Activated CD4-positive, alpha-beta T cell treated with anti-CD3 and anti-CD28 coated beads, Interleukin-2, Interleukin-6, amounts not matched to agents 100 ng/mL and 50 ng/mL, durations not matched to agents 16 hours and 8 hours (primary cell): ENCODE measurements at regions not wholly inside any gene's neighbourhood (a gene's known extent, or its start where the extent isn't known, plus 50 kb on each side); places are given as distances from the start of the nearest gene placed in this dataset.
"Not testable (repeated sequence)": the region's sequence is repeated elsewhere in the genome, so short reads cannot be mapped to it uniquely, and the experiment has no call there.

Experiments
- DNase-seq: peaks from one replicate; pipeline ENCODE4 v3.0.0-alpha.2; 2020

DNA sequence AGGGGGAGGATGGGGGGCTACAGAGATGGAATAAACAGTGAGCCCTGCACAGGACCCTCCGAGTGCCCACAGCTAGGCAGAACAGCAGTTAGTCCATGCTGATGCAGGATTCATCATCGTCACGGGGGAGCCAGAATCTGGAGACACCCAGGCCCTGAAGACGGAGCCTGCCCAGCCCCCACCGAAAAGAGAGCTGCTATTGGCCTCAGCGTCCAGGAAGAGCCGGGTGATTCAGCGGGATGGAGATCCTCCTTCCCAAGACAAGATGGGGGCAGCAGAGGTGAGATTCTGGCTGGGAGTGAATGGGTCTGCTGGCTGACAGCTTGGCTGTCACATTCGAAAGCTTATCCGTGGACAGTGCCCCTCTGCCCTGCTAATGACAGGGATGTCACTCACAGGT is 133.6 kb upstream of the CRHR1 start:
- no peak for DNase-seq

DNA sequence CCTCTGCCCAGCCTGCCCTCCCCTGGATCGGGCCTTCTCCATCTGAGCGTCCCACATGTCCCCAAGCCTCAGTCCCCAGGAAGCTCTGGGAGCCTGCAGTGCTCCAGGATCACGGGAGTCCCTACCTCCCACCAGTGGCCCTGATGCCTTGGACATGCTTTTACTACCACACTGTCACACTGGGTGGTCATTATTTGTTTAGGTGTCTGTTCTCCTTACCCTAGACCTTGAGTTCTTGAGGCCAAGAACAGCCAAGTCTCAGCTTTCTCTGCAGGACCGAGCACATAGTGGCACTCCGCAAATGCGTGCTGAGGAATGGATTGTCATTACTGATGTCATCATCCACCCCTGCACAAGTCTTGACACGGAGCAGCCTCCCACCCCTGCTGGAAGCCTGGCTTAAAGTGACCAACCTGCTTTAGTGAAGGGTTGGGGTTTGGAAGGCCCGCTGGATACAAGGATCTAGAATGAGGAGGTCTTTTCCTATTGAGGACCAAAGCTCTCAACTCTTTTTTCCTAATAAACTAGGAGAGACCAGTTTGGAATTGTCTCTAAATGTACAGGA is 132.9 kb upstream of the CRHR1 start:
- no peak for DNase-seq

DNA sequence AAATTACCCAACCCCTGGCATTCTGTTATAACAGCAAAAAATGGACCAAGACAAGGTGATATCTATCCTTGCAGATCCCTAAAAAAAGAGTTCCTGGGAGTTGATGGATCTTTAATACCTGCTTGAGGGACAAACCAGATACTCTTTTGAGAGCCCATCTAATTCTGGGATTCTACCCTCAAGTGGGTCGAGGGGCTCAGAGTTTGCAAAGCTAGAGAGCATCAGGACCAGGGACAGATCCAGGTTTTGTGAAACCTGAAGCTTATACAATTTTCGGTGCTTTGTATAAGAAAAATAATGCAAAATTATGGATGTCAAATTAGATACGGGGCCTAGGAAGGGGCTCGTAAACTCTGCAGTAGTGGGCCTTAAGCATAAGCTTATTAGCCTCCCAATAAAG is 130.5 kb upstream of the CRHR1 start:
- no peak for DNase-seq

DNA sequence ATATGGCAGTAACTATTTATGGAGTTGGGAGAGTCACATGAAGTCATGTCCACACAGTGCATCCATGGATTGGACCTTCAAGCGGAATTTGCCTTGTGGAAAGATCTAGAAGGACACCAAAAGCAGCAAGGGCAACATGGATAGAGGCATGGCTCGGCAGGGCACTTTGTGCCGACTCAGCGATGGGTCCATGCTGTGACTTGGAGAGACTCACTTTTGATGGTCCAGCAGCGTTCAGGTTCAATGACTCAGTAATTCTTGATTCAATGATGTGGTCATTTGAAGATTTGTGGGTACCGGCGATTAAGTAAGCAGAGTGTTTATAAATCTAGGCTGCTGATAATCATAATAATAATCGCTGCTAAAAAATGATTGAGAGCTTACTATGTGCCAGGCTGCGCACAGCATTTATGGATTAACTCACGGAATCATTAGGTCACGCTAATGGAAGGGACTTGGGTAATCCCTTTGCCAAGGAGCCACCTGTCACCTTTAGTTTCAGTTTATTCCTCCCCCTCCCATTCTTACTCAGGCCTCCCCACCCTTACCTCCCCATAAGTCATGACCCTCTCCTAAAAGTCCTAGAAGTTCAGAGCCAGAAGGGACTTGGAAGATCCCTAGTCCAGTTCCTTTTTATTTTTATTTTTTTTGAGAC is 127.5 kb upstream of the CRHR1 start:
- no peak for DNase-seq

GRCh38 chr17:45660474-45660873 is 123.6 kb upstream of the CRHR1 start:
- no peak for DNase-seq

DNA sequence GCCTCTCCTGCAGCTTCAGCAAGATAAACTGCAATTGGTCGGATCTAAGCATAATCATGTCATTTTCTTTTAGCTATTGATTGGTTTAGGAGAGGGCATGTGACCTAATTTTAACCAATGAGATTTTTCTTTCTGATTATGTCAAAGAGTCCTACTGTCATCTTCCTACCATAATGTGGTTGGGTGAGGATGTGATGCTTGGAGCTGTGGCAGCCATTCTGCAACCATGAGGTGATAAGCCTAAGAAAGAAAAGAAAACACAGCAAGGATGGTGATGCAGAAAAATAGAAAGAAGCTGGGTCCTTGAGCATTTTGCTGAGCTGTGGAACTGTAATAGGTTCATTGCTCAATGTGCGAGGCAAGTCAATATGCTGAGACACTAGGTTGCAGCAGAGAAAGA is 121.7 kb upstream of the CRHR1 start:
- no peak for DNase-seq

- DNase-seq: no peak
Observed at GRCh38 chr17:45663772-45664171, 120.3 kb upstream of the CRHR1 start.

DNA sequence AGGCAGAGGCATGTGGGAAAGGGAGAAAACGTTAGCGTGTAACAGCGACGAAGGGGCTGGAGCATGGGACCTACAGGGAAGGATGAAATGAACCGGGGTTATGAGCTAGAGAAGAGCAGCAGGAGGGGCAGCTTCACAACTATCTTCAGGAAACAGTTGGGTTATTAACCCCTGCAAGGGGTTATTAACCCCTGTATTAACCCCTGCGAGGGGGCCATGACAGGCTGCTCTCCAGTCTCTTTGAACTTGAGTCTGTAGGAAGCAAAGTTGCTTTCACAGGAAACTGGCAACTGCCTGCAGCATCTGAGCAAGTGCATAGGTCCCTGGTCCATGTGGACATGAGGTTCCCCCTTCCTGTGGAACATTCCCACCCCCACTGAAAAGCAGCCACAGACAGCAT is 119.2 kb upstream of the CRHR1 start:
- no peak for DNase-seq

DNA sequence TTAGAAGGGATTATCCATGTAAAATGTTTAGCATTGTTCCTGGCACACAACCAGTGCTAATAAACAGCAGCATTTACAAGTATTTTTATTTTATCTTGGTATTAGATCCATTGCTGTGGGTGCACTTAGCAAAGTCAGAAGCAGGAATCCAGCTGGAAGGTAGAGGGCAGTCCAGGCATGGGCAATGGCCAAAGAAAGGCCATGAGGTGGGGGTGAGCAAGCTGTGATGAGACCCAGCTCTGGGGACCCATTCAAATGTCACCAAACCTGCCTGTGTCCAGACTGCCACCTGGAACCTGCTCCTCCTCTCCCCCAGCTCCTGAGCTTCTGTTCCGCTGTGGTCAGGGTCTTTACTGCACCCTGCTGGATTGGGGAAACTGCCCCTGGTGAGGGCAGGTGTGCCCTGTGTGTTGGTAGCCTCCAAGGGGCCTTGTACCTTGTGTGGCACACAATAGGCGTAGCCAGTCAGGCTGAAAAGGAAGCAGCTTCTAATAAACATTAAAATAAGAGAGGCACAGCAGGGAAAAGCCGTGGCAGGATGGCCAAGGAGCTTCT is 118.0 kb upstream of the CRHR1 start:
- no peak for DNase-seq

DNA sequence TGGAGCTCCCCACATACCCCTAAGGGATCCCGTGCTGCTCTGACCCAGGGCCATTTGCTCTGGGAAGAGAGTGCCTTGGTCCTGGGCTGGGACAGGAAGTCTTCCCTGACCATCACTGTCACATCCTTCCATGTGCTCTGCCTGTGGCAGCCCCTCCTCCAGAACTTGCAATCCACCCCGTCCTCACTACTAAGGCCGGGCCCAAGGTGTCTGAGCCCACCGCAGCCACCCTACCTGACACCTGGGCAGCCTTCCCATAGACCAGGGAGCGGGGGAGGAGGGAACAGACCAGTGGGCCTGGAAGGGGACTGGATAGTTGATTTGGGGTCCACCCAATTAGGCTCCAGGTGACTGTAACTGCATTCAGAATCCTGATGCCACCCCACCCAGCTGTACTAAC is 117.5 kb upstream of the CRHR1 start:
- no peak for DNase-seq

DNA sequence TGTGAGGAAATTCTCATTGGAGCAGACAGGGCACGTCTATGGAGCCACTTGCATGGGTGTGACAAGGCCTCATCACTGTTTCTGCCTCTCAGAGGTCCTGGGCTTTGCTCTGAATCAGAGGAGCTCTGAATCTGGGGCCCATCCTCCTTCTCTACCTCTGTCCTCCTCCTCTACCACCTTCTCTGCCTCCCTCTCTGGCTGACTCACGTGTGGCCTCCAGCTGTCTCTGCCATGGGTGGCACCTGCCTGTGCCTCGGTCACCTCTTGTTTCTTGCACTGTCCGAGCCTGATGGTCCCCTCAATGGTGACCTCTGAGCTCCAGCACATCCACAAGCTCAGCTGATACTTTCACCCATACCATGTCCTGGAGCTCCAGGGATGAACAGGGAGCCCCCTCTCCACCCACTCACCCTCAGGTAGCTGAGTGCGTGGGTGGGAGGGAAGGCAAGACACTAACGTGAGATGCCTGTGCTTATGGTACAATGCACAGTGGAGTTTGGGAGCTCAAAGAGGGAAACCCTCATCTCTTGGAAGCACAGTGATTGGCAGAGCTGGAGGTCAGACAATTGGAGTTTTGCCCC is 116.4 kb upstream of the CRHR1 start:
- DNase-seq: no peak

DNA sequence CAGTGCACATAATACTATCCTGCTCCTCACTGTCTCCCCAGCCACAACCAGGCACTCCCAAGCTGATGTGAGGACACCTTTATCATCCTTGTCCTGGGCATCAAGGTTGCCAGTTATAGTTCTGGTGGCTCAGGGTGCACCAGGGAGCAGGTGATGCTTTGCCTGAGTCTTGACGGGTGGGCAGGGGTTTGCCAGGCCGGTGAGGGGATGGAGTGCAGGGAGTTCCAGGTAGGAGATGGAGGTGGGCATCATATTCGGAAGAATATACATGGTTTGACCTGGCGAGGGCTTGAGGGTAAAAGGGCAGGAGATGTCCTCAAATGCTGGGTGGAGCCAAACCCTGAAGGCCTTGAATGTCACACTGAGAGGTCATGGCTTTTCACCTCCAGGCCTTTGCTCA is 115.8 kb upstream of the CRHR1 start:
- DNase-seq: no peak

DNA sequence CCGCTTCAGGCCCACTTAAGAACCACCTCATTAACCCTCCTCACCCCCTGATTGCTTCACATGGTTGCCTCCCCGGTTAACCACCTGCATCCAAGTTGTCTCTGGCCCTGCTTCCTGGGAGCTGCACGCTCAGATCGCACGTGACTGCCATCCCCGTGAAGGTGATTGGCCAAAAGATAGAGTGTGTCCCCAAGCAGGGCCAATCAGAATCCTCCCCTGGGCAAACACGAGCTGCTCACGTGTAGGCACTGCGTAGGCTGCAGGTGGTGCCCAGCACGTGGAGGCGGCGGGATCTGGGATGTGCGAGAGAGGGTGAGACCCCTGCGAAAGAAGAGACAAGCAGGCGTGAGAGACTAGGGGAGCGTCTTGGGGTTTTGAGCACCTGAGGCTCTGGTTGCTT is 111.8 kb upstream of the CRHR1 start:
- DNase-seq: no peak

DNA sequence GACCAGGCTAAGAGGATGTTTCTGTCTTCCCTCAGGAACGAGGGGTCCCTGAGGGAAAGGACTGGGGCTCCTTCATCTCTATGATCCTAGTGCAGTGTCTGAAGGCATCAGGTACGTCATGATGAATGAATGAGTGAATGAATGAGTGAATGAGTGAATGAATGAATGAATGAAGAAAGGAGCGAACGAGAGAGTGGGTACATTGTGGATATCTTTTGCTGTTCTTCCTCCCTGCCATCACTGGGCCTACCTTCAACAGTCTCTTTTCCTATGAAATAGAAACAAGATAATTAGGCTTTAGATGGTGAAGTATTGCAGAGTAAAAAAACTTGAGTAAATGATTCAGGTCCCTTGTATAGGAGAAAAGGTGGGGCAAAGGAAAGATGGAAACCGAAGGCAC is 111.3 kb upstream of the CRHR1 start:
- DNase-seq: no peak

DNA sequence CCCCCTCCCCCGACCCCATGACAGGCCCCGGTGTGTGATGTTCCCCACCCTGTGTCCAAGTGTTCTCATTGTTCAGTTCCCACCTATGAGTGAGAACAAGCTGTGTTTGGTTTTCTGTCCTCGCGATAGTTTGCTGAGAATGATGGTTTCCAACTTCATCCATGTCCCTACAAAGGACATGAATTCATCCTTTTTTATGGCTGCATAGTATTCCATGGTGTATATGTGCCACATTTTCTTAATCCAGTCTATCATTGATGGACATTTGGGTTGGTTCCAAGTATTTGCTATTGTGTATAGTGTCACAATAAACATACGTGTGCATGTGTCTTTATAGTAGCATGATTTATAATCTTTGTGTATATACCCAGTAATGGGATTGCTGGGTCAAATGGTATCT is 110.4 kb upstream of the CRHR1 start:
- DNase-seq: not testable (repeated sequence)

- no peak for DNase-seq
Observed at GRCh38 chr17:45675012-45675411, 109.1 kb upstream of the CRHR1 start.

DNA sequence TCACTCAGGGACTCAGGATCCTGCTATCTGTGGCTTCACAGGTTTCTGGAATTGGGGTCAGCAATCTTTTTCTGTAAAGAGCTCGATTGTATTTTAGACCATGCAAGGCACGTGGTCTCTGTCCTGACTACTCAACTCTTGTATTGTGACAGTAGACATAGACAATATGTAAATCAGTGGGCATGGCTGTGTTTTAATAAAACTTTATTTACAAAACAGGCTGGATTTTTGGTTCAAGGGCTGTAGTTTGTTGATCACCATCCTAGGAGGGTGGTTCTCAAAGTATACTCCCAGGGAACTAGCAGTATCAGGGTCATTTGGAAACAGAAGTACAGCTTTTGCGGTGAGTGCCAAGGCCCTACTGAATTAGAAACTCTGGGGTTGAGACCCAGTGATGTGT is 108.2 kb upstream of the CRHR1 start:
- DNase-seq: no peak

- no peak for DNase-seq
Observed at GRCh38 chr17:45676695-45677094, 107.4 kb upstream of the CRHR1 start.

GRCh38 chr17:45677770-45678169 is 106.3 kb upstream of the CRHR1 start:
- no peak for DNase-seq

DNA sequence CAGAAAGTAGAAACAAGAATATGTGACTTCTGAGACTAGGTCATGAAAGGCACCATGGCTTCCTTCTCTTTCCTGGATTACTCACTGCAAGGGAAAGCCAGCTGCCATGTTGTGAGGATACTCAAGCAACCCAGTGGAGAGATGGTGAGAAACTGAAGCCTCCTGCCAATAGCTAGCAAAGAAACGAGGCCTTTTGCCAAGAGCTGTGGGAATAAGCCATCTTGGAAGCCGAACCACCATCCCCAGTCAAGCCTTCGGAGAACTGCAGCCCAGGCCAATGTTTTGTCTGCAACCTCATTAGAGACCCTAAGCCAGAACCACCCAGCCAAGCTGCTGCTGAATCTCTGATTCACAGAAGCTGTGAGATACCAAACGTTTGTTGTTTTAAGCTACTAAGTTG is 104.7 kb upstream of the CRHR1 start:
- no peak for DNase-seq

- no peak for DNase-seq
Observed at GRCh38 chr17:45680360-45680759, 103.8 kb upstream of the CRHR1 start.

GRCh38 chr17:45681706-45682105 is 102.4 kb upstream of the CRHR1 start:
- DNase-seq: no peak

DNA sequence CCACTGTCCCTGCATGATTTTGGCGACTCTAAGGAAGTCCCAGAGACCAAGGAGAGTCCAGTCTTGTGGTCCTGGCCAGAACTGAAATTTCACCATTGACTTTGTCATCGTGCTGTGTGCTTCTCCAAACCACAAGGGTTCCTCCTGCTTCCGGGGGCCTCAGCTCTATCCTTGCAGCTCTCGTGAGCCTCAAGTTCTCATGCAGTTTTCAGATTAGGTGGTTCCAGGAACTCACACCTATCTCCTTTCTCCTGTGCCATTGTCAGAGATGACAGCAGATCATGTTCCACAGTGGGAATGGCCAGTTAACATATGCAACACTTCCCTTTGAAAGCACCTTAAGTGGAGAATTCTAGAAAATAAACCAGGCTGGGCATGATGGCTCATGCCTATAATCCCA is 97.9 kb upstream of the CRHR1 start:
- no peak for DNase-seq

DNA sequence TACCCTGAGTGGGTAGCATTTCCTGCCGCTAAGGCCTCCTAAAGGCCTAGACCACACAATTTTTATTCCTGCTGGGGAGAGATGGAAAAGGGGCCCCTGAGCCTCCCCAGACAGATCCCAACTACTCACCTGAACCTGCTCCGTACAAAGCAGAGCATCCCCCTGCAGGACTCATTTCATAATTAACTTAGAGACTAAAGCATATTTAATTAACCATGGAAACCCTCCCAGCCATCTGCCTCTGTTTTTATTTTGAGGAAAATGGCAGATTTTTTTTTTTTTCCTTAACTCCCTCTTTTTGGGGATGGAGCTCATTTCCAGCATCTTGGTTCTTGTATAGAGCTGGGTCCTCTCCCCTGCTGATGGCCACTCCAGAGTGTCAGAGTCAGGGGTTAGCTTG is 96.5 kb upstream of the CRHR1 start:
- DNase-seq: no peak

GRCh38 chr17:45688353-45688752 is 95.8 kb upstream of the CRHR1 start:
- DNase-seq: no peak
